ENCODE measurements at regions not wholly inside any gene's neighbourhood (a gene's known extent, or its start where the extent isn't known, plus 50 kb on each side); places are given as distances from the start of the nearest gene placed in this dataset.

GRCh38 chr9:89655990-89656657 lies 51.3 kb downstream of the GADD45G start:
- DNase-seq: no peak
- Mint-ChIP-seq H3K36me3 (ENCODE audit: low read depth) (no peaks in the 10 kb centered on the region), H3K27ac (peak overlapping the region; percentile 78), H3K9me3 (no peaks in the 10 kb centered on the region), H3K27me3 (ENCODE audit: low read depth, poor library complexity) (peaks cover 7% of the 10 kb centered on the region), H3K4me1 (peaks cover 59% of the 10 kb centered on the region), H3K4me3 (peak overlapping the region; percentile 46)
- no peak for TF ChIP-seq CTCF (IDR thresholded peaks at IDR 0.05)

GRCh38 chr9:89657295-89657694 lies 52.5 kb downstream of the GADD45G start:
- Mint-ChIP-seq H3K27me3 (ENCODE audit: low read depth, poor library complexity) (peaks cover 6% of the 10 kb centered on the region), H3K36me3 (ENCODE audit: low read depth) (no peaks in the 10 kb centered on the region), H3K27ac (no peak overlapping the region), H3K4me3 (no peak overlapping the region), H3K4me1 (peaks cover 70% of the 10 kb centered on the region), H3K9me3 (no peaks in the 10 kb centered on the region)
- DNase-seq: no peak
- no peak for TF ChIP-seq CTCF (IDR thresholded peaks at IDR 0.05)

- Mint-ChIP-seq H3K27me3 (ENCODE audit: low read depth, poor library complexity) (peaks cover 6% of the 10 kb centered on the region), H3K27ac (no peak overlapping the region), H3K36me3 (ENCODE audit: low read depth) (no peaks in the 10 kb centered on the region), H3K4me1 (peaks cover 75% of the 10 kb centered on the region), H3K9me3 (no peaks in the 10 kb centered on the region), H3K4me3 (no peak overlapping the region)
- no peak for DNase-seq
- no peak for TF ChIP-seq CTCF (IDR thresholded peaks at IDR 0.05)
Observed at GRCh38 chr9:89657765-89658164, 53.0 kb downstream of the GADD45G start.

GRCh38 chr9:89658401-89658800 lies 53.6 kb downstream of the GADD45G start:
- H3K4me1 Mint-ChIP-seq: peaks cover 81% of the 10 kb centered on the region
- no peaks in the 10 kb centered on the region for H3K9me3 Mint-ChIP-seq
- H3K27ac Mint-ChIP-seq: no peak overlapping the region
- DNase-seq: no peak
- no peaks in the 10 kb centered on the region for H3K36me3 Mint-ChIP-seq (ENCODE audit: low read depth)
- no peak for TF ChIP-seq CTCF (IDR thresholded peaks at IDR 0.05)
- peak overlapping the region; percentile 15 for H3K4me3 Mint-ChIP-seq
- peaks cover 6% of the 10 kb centered on the region for H3K27me3 Mint-ChIP-seq (ENCODE audit: low read depth, poor library complexity)

GRCh38 chr9:89658931-89659330 lies 54.1 kb downstream of the GADD45G start:
- H3K4me1 Mint-ChIP-seq: peaks cover 85% of the 10 kb centered on the region
- no peak for DNase-seq
- no peak overlapping the region for H3K4me3 Mint-ChIP-seq
- no peak for TF ChIP-seq CTCF (IDR thresholded peaks at IDR 0.05)
- H3K36me3 Mint-ChIP-seq (ENCODE audit: low read depth): no peaks in the 10 kb centered on the region
- peaks cover 4% of the 10 kb centered on the region for H3K27me3 Mint-ChIP-seq (ENCODE audit: low read depth, poor library complexity)
- no peaks in the 10 kb centered on the region for H3K9me3 Mint-ChIP-seq
- H3K27ac Mint-ChIP-seq: no peak overlapping the region

- no peak for DNase-seq
- Mint-ChIP-seq H3K4me1 (peaks cover 79% of the 10 kb centered on the region), H3K27me3 (ENCODE audit: low read depth, poor library complexity) (peaks cover 3% of the 10 kb centered on the region), H3K4me3 (no peak overlapping the region), H3K27ac (no peak overlapping the region), H3K9me3 (no peaks in the 10 kb centered on the region), H3K36me3 (ENCODE audit: low read depth) (no peaks in the 10 kb centered on the region)
- no peak for TF ChIP-seq CTCF (IDR thresholded peaks at IDR 0.05)
Observed at GRCh38 chr9:89659473-89659872, 54.7 kb downstream of the GADD45G start.
